GM18861 (cell line): ENCODE measurements at regions not wholly inside any gene's neighbourhood (a gene's known extent, or its start where the extent isn't known, plus 50 kb on each side); places are given as distances from the start of the nearest gene placed in this dataset.

Source experiments
- ATAC-seq: cut with Tn5 transposase; IDR thresholded peaks from one replicate; pipeline ENCODE4 v1.9.1; 2021; ENCODE audit not compliant: unreplicated experiment

GRCh38 chrX:7789200-7789599 is 53.8 kb upstream of the VCX start:
- ATAC-seq: no peak

- no peak for ATAC-seq
Measured at GRCh38 chrX:7788334-7788733, 54.6 kb upstream of the VCX start.

- no peak for ATAC-seq
Measured at GRCh38 chrX:7787714-7788113, 55.3 kb upstream of the VCX start.

GRCh38 chrX:7784580-7784979 is 58.4 kb upstream of the VCX start:
- ATAC-seq: no peak

- no peak for ATAC-seq
Measured at GRCh38 chrX:7779644-7780043, 63.3 kb upstream of the VCX start.

- no peak for ATAC-seq
Measured at GRCh38 chrX:7775987-7776386, 67.0 kb upstream of the VCX start.

GRCh38 chrX:7771788-7772438 is 71.1 kb upstream of the VCX start:
- no peak for ATAC-seq

GRCh38 chrX:7759830-7760229 is 83.1 kb upstream of the VCX start:
- no peak for ATAC-seq

- ATAC-seq: no peak
Measured at GRCh38 chrX:7746856-7747255, 96.1 kb upstream of the VCX start.

GRCh38 chrX:7730071-7730470 is 112.9 kb upstream of the VCX start:
- no peak for ATAC-seq

- ATAC-seq: no peak
Measured at GRCh38 chrX:7720519-7720918, 122.5 kb upstream of the VCX start.

- ATAC-seq: no peak
Measured at GRCh38 chrX:7714351-7714750, 128.6 kb upstream of the VCX start.

- no peak for ATAC-seq
Measured at GRCh38 chrX:7711167-7711566, 131.8 kb upstream of the VCX start.

- no peak for ATAC-seq
Measured at GRCh38 chrX:7709845-7710244, 133.1 kb upstream of the VCX start.

- ATAC-seq: no peak
Measured at GRCh38 chrX:7706032-7706431, 136.9 kb upstream of the VCX start.

- ATAC-seq: no peak
Measured at GRCh38 chrX:7704205-7704604, 138.8 kb upstream of the VCX start.

- no peak for ATAC-seq
Measured at GRCh38 chrX:7698248-7698647, 144.7 kb upstream of the VCX start.

- ATAC-seq: no peak
Measured at GRCh38 chrX:7690842-7691241, 152.1 kb upstream of the VCX start.

GRCh38 chrX:7689791-7690412 is 153.1 kb upstream of the VCX start:
- no peak for ATAC-seq

GRCh38 chrX:7680181-7680580 is 162.8 kb upstream of the VCX start:
- ATAC-seq: no peak

GRCh38 chrX:7654316-7654715 is 188.7 kb upstream of the VCX start:
- ATAC-seq: no peak

- no peak for ATAC-seq
Measured at GRCh38 chrX:7647831-7648230, 195.1 kb upstream of the VCX start.

GRCh38 chrX:7641141-7641540 is 201.8 kb upstream of the VCX start:
- ATAC-seq: no peak
